ENCODE measurements at regions not wholly inside any gene's neighbourhood (a gene's known extent, or its start where the extent isn't known, plus 50 kb on each side); places are given as distances from the start of the nearest gene placed in this dataset.

- POLR2A ChIA-PET, result no interaction called here
- CTCF ChIA-PET (ENCODE audit: low intra/inter-chr PET ratio, low total read pairs), result no interaction called here
- H3K4me3 ChIP-seq (replicated peaks in 1 of 3; ENCODE audit: insufficient read depth in 1 of 3, low read depth in 2 of 3, low read length in 3 of 3), result no peak overlapping the region
- H3K4me1 ChIP-seq (ENCODE audit: insufficient read depth, low read length), result no peaks in the 10 kb centered on the region
- no peak overlapping the region for H3K4me2 ChIP-seq (ENCODE audit: low read depth, low read length)
- no peak overlapping the region for H2AFZ ChIP-seq (ENCODE audit: low read length)
- H3K27ac ChIP-seq (ENCODE audit: extremely low read length, insufficient read depth, low read length), result no peak overlapping the region
- peaks cover 0 to 3% of the 10 kb centered on the region in 2 experiments; a peak in 2 of 5 replicates for H3K27me3 ChIP-seq (ENCODE audit: control insufficient read depth in 1 of 2, insufficient read depth in 2 of 2, low read length in 2 of 2)
- ATAC-seq (no peak), FAIRE-seq (no peak), DNase-seq (ENCODE audit: low spot score) (no peak)
- H4K20me1 ChIP-seq (ENCODE audit: insufficient read depth, low read length), result no peaks in the 10 kb centered on the region
- no TSS peak for BruUV-seq (replicated peaks)
- TF ChIP-seq HIC2 (CRISPR knock-in tag; IDR thresholded peaks at IDR 0.05; ENCODE audit: low read depth) (no peak), NFATC3 (CRISPR knock-in tag; IDR thresholded peaks at IDR 0.05) (no peak), ZNF792 (CRISPR knock-in tag; IDR thresholded peaks at IDR 0.05) (no peak), ZBTB7B (CRISPR knock-in tag; IDR thresholded peaks at IDR 0.05) (no peak), ZNF850 (CRISPR knock-in tag; conservative IDR thresholded peaks at IDR 0.05) (no peak), ZNF276 (CRISPR knock-in tag; IDR thresholded peaks at IDR 0.05; ENCODE audit: low read depth) (no peak), ZNF101 (CRISPR knock-in tag; IDR thresholded peaks at IDR 0.05; ENCODE audit: borderline replicate concordance, low read depth) (no peak), CEBPG (CRISPR knock-in tag; IDR thresholded peaks at IDR 0.05) (no peak), ZC3H13 (CRISPR knock-in tag; IDR thresholded peaks at IDR 0.05) (no peak), PBX3 (CRISPR knock-in tag; IDR thresholded peaks at IDR 0.05; ENCODE audit: borderline replicate concordance) (no peak), MEF2D (CRISPR knock-in tag; IDR thresholded peaks at IDR 0.05) (no peak), ZNF232 (CRISPR knock-in tag; IDR thresholded peaks at IDR 0.05; ENCODE audit: borderline replicate concordance) (no peak), ZNF30 (CRISPR knock-in tag; IDR thresholded peaks at IDR 0.05) (no peak), ARNT2 (CRISPR knock-in tag; IDR thresholded peaks at IDR 0.05; ENCODE audit: low read depth) (no peak), ZNF773 (CRISPR knock-in tag; IDR thresholded peaks at IDR 0.05; ENCODE audit: borderline replicate concordance) (no peak), THYN1 (CRISPR knock-in tag; IDR thresholded peaks at IDR 0.05; ENCODE audit: borderline replicate concordance, low read depth) (no peak), ZNF33B (CRISPR knock-in tag; IDR thresholded peaks at IDR 0.05) (no peak), AGO1 (IDR thresholded peaks at IDR 0.05; ENCODE audit: low read depth, low read length, poor library complexity, severe bottlenecking) (no peak), NCOR1 (IDR thresholded peaks at IDR 0.05; ENCODE audit: borderline replicate concordance, low read length) (no peak)
- in situ Hi-C loops (cut with HindIII; ENCODE audit: extremely low pct_ligation_motif_present, low pct_unique_long_range_greater_than_20kb) (no loop called here), intact Hi-C loops (cut with micrococcal nuclease; ENCODE audit: unreplicated experiment) (no loop called here)
- no peaks in the 10 kb centered on the region for H3K9me3 ChIP-seq (ENCODE audit: low read length)
- no peaks in the 10 kb centered on the region for H3K79me2 ChIP-seq (ENCODE audit: insufficient read depth, low read length)
- WGBS (ENCODE audit: low lambda C conversion rate), result 33% methylated on average over 5 of the region's 5 CpGs
- no peak overlapping the region for H3K9ac ChIP-seq (ENCODE audit: insufficient read depth, low read depth, low read length)
- H3K36me3 ChIP-seq (replicated peaks in 1 of 2; ENCODE audit: control insufficient read depth in 1 of 2, insufficient read depth in 2 of 2, low read length in 2 of 2), result no peaks in the 10 kb centered on the region
Observed at GRCh38 chr15:31563001-31563400, 236.4 kb downstream of the KLF13 start.

Measured in HepG2 (cell line).